Gastrocnemius medialis (tissue), 4 donors: ENCODE measurements at regions not wholly inside any gene's neighbourhood (a gene's known extent, or its start where the extent isn't known, plus 50 kb on each side); places are given as distances from the start of the nearest gene placed in this dataset.

Source experiments
- ATAC-seq, 2 donors: fragments of 150-250 bp; one replicate each; pipeline ENCODE4 v1.9.1; 2016
- DNase-seq, 2 donors: peaks; one replicate each; pipeline ENCODE4 v3.0.0-alpha.2; 2019
- H3K27ac ChIP-seq, 4 donors: fragments of 200-600 bp; sonication (generic); 1 replicate in 1 of 4; 2 replicates in 3 of 4; pipeline ENCODE4 v1.5.1; 2016 to 2018; ENCODE audit warnings: mild to moderate bottlenecking in 2 of 4, moderate library complexity in 1 of 4
- H3K27me3 ChIP-seq, 3 donors: fragments of 200-600 bp; sonication (generic) in 2 of 3; 1 replicate in 1 of 3; 2 replicates in 2 of 3; pipeline versions ENCODE4 v1.5.1 to v1.6.0; 2016 to 2019; ENCODE audit warnings: mild to moderate bottlenecking in 1 of 3, moderate library complexity in 1 of 3
- H3K36me3 ChIP-seq, 2 donors: fragments of 200-600 bp; sonication (generic) in 1 of 2; one replicate each; pipeline ENCODE4 v1.5.1; 2017 to 2018
- H3K4me1 ChIP-seq, 2 donors: fragments of 200-600 bp; sonication (generic) in 1 of 2; one replicate each; pipeline ENCODE4 v1.5.1; 2016 to 2017; ENCODE audit warnings: mild to moderate bottlenecking in 2 of 2
- H3K4me3 ChIP-seq, 4 donors: fragments of 200-600 bp; sonication (generic) in 3 of 4; 1 replicate in 1 of 4; 2 replicates in 3 of 4; pipeline ENCODE4 v1.5.1; 2016 to 2019; ENCODE audit warnings: mild to moderate bottlenecking in 2 of 4
- H3K9me3 ChIP-seq, 3 donors: fragments of 200-600 bp; sonication (generic) in 2 of 3; 1 replicate in 1 of 3; 2 replicates in 2 of 3; pipeline ENCODE4 v1.5.1; 2016 to 2019
- POLR2A ChIP-seq, 2 donors: fragments of 450-650 bp; IDR thresholded peaks; one replicate each; pipeline ENCODE4 v1.6.1; 2017; ENCODE audit warnings: antibody characterized with exemption in 2 of 2, mild to moderate bottlenecking in 2 of 2, moderate library complexity in 2 of 2
- in situ Hi-C, 4 donors: fragments of 200-750 bp; cut with MboI; loops; one replicate each; pipeline versions ENCODE4 v1.15.0 to v1.8.0; 2017; ENCODE audit warnings: low sequenced_read_pairs in 4 of 4
- intact Hi-C: fragments of 100-400 bp; cut with DNase I; formaldehyde crosslinking; loops from one replicate; pipeline ENCODE4 v1.15.1; 2023; ENCODE audit warnings: low total_unique reads
- TF ChIP-seq, protein P1 (sequence below), 5 experiments: fragments of 450-650 bp in 3 of 5; fragments of 200-600 bp in 2 of 5; sonication (generic) in 2 of 5; IDR thresholded peaks in 4 of 5; conservative IDR thresholded peaks in 1 of 5; 1 replicate in 4 of 5; 2 replicates in 1 of 5; pipeline ENCODE4 v1.5.1; 2016 to 2019; ENCODE audit warnings: antibody characterized with exemption in 5 of 5, mild to moderate bottlenecking in 3 of 5, moderate library complexity in 3 of 5

DNA sequence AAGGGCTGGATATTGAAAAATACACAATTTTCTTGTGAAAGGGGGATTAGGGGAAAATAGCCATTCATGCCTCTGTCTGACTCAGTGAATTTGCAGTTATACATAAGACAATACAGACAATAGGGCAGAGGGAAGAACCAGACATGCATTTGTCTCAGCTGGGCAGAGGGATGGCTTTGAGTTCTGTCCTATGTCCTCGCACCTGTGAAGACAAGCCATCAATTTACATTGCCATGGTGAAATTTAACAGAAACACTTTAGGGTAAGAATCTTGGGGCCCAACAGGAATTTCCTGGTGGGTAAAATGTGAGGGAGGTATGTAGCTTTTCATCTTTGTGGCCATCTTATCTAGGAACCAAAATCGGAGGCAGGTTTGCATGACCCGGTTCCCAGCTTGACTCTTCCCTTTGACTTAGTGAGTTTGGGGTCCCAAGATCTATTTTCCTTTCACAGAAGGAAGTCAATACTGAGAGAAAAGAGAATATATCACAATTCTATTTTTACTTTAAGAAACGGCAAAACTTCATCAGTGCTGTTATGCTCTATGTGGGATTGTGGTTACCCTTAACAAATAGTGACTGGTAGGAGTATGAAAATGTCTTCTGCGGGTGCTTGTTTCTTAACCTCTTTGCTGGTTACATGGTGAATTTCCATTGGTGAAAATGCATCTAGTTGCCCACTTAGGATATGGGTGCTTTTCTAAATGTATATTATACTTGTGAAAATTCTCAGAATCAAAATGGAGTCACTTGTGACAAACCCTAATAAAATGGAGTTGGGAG is 221.8 kb downstream of the SPP2 start:
- no peaks in the 10 kb centered on the region for H3K4me1 ChIP-seq
- H3K36me3 ChIP-seq = no peaks in the 10 kb centered on the region
- TF ChIP-seq, protein P1, sequence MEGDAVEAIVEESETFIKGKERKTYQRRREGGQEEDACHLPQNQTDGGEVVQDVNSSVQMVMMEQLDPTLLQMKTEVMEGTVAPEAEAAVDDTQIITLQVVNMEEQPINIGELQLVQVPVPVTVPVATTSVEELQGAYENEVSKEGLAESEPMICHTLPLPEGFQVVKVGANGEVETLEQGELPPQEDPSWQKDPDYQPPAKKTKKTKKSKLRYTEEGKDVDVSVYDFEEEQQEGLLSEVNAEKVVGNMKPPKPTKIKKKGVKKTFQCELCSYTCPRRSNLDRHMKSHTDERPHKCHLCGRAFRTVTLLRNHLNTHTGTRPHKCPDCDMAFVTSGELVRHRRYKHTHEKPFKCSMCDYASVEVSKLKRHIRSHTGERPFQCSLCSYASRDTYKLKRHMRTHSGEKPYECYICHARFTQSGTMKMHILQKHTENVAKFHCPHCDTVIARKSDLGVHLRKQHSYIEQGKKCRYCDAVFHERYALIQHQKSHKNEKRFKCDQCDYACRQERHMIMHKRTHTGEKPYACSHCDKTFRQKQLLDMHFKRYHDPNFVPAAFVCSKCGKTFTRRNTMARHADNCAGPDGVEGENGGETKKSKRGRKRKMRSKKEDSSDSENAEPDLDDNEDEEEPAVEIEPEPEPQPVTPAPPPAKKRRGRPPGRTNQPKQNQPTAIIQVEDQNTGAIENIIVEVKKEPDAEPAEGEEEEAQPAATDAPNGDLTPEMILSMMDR (IDR thresholded peaks at IDR 0.05 in 4 of 5, conservative IDR thresholded peaks at IDR 0.05 in 1 of 5) = no peak
- TF ChIP-seq POLR2A (IDR thresholded peaks at IDR 0.05) = no peak
- H3K27me3 ChIP-seq = no peaks in the 10 kb centered on the region
- ATAC-seq (no peak), DNase-seq (no peak)
- intact Hi-C loops = no loop called here
- no peak overlapping the region for H3K4me3 ChIP-seq
- H3K9me3 ChIP-seq = no peaks in the 10 kb centered on the region
- in situ Hi-C loops = no loop called here
- H3K27ac ChIP-seq = no peak overlapping the region

DNA sequence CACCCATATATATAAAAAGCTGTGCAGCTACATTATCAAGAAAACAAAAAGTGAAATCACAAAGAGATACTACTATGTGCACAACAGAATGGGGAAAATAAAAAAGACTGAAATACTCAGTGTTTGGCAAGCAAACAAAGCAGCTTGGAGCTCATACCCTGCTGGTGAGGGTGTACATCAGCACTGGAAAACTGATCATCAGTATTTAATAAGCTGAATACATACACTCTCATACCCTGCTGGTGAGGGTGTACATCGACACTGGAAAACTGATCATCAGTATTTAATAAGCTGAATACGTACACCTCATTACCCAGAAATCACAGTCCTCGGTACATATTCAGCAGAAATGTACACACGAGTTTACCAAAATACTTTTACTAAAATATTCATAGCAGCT is 220.8 kb downstream of the SPP2 start:
- no peak for ATAC-seq
- H3K27ac ChIP-seq = no peak overlapping the region
- H3K9me3 ChIP-seq = no peaks in the 10 kb centered on the region
- in situ Hi-C loops = no loop called here
- no peak for TF ChIP-seq POLR2A (IDR thresholded peaks at IDR 0.05)
- TF ChIP-seq, protein P1 (IDR thresholded peaks at IDR 0.05 in 4 of 5, conservative IDR thresholded peaks at IDR 0.05 in 1 of 5) = no peak
- H3K27me3 ChIP-seq = no peaks in the 10 kb centered on the region
- no peak for DNase-seq
- no peaks in the 10 kb centered on the region for H3K4me1 ChIP-seq
- H3K36me3 ChIP-seq = no peaks in the 10 kb centered on the region
- intact Hi-C loops = no loop called here
- H3K4me3 ChIP-seq = no peak overlapping the region

DNA sequence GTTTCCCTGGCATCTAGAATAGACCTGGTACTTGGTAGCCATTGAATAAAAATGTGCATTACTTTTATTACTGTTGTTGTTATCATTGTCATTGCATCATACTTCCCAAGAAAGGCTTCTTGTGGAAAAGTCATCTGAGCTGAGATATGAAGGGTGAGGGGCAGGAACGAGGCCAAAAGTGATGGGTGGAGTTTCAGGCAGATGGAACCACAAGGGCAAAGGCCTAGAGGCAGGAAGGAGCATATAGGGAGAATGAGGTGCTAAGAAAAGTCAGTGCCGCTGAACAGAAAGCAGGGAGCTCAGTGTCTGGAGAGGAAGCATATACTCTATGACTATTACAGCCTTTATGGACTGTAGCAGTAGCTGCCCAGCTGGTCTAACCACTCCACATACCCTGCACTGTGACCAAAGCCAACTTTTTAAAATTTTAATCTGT is 219.3 kb downstream of the SPP2 start:
- Histone ChIP-seq H3K4me3 (no peak overlapping the region), H3K36me3 (no peaks in the 10 kb centered on the region), H3K9me3 (no peaks in the 10 kb centered on the region), H3K27ac (no peak overlapping the region), H3K4me1 (no peaks in the 10 kb centered on the region), H3K27me3 (no peaks in the 10 kb centered on the region)
- DNase-seq (no peak), ATAC-seq (no peak)
- intact Hi-C loops (no loop called here), in situ Hi-C loops (no loop called here)
- TF ChIP-seq POLR2A (IDR thresholded peaks at IDR 0.05) = no peak
- TF ChIP-seq, protein P1 (IDR thresholded peaks at IDR 0.05 in 4 of 5, conservative IDR thresholded peaks at IDR 0.05 in 1 of 5) = no peak

DNA sequence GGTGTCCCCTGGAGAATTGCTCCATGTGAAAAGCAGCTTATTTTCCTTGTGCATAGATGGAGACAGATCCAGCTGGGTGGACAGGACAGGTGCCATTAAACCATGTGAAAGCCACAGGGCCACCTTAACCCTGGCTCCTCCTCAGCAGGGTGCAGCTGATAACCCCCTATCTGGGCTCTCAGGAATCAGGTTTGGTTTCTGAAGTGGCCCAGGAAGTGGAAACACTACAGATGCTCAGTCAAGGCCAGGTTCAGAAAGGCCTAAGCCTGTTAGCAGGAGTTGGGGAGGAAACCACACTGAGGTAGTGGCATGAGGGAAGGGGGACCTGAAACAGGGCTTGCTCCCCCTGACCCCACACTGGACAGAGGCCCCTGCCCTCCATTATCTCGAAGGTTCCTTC is 217.0 kb downstream of the SPP2 start:
- Histone ChIP-seq H3K4me3 (no peak overlapping the region), H3K4me1 (no peaks in the 10 kb centered on the region), H3K36me3 (no peaks in the 10 kb centered on the region), H3K9me3 (no peaks in the 10 kb centered on the region), H3K27ac (no peak overlapping the region), H3K27me3 (no peaks in the 10 kb centered on the region)
- in situ Hi-C loops = no loop called here
- TF ChIP-seq POLR2A (IDR thresholded peaks at IDR 0.05) = no peak
- TF ChIP-seq, protein P1 (IDR thresholded peaks at IDR 0.05 in 4 of 5, conservative IDR thresholded peaks at IDR 0.05 in 1 of 5) = no peak
- no peak for DNase-seq
- no peak for ATAC-seq
- intact Hi-C loops = no loop called here

DNA sequence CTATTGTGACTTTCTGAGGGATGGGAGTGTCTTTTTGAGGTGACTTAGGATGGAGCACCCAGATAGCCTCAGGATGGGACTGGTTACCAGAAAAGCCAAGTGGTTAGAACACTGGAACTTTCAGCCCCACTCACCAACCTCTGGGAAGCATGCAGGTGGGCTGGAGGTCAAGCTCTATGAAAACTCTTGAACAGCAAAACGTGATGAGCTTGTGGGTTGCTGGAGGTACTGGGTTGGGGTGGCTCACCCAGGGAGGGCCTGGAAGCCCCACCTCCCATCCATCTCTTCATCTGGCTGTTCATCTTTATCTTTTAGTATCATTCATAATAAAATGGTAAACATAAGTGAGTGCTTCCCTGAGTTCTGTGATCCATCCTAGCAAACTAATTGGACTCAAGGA is 216.4 kb downstream of the SPP2 start:
- H3K27ac ChIP-seq = no peak overlapping the region
- intact Hi-C loops (no loop called here), in situ Hi-C loops (no loop called here)
- no peak for TF ChIP-seq POLR2A (IDR thresholded peaks at IDR 0.05)
- TF ChIP-seq, protein P1 (IDR thresholded peaks at IDR 0.05 in 4 of 5, conservative IDR thresholded peaks at IDR 0.05 in 1 of 5) = no peak
- no peaks in the 10 kb centered on the region for H3K4me1 ChIP-seq
- H3K36me3 ChIP-seq = no peaks in the 10 kb centered on the region
- no peaks in the 10 kb centered on the region for H3K9me3 ChIP-seq
- no peak overlapping the region for H3K4me3 ChIP-seq
- H3K27me3 ChIP-seq = no peaks in the 10 kb centered on the region
- DNase-seq (no peak), ATAC-seq (no peak)
